ENCODE measurements at regions not wholly inside any gene's neighbourhood (a gene's known extent, or its start where the extent isn't known, plus 50 kb on each side); places are given as distances from the start of the nearest gene placed in this dataset.

- Histone ChIP-seq H3K27me3 (replicated peaks; ENCODE audit: insufficient read depth) (no peaks in the 10 kb centered on the region), H3K27ac (no peak overlapping the region), H3K4me3 (no peak overlapping the region), H3K9me3 (no peaks in the 10 kb centered on the region), H3K4me1 (ENCODE audit: control insufficient read depth in 1 of 2, low read depth in 2 of 2) (no peaks in the 10 kb centered on the region), H3K36me3 (no peaks in the 10 kb centered on the region)
- TF ChIP-seq, protein P1, sequence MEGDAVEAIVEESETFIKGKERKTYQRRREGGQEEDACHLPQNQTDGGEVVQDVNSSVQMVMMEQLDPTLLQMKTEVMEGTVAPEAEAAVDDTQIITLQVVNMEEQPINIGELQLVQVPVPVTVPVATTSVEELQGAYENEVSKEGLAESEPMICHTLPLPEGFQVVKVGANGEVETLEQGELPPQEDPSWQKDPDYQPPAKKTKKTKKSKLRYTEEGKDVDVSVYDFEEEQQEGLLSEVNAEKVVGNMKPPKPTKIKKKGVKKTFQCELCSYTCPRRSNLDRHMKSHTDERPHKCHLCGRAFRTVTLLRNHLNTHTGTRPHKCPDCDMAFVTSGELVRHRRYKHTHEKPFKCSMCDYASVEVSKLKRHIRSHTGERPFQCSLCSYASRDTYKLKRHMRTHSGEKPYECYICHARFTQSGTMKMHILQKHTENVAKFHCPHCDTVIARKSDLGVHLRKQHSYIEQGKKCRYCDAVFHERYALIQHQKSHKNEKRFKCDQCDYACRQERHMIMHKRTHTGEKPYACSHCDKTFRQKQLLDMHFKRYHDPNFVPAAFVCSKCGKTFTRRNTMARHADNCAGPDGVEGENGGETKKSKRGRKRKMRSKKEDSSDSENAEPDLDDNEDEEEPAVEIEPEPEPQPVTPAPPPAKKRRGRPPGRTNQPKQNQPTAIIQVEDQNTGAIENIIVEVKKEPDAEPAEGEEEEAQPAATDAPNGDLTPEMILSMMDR (IDR thresholded peaks at IDR 0.05), result peak; percentile 12
- ATAC-seq (ENCODE audit: insufficient number of reproducible peaks, low FRiP score, low read depth) (no peak), DNase-seq (ENCODE audit: low spot score) (no peak)
Measured at GRCh38 chr9:88722753-88723152, 187.8 kb downstream of the NXNL2 start.

GRCh38 chr9:88723751-88724150 is 188.8 kb downstream of the NXNL2 start:
- Histone ChIP-seq H3K36me3 (no peaks in the 10 kb centered on the region), H3K27me3 (replicated peaks; ENCODE audit: insufficient read depth) (no peaks in the 10 kb centered on the region), H3K4me3 (no peak overlapping the region), H3K4me1 (ENCODE audit: control insufficient read depth in 1 of 2, low read depth in 2 of 2) (no peaks in the 10 kb centered on the region), H3K27ac (no peak overlapping the region), H3K9me3 (no peaks in the 10 kb centered on the region)
- ATAC-seq (ENCODE audit: insufficient number of reproducible peaks, low FRiP score, low read depth), result no peak
- TF ChIP-seq, protein P1 (IDR thresholded peaks at IDR 0.05), result no peak
- no peak for DNase-seq (ENCODE audit: low spot score)

GRCh38 chr9:88724331-88724730 is 189.4 kb downstream of the NXNL2 start:
- no peak for ATAC-seq (ENCODE audit: insufficient number of reproducible peaks, low FRiP score, low read depth)
- TF ChIP-seq, protein P1 (IDR thresholded peaks at IDR 0.05), result no peak
- no peak overlapping the region for H3K4me3 ChIP-seq
- H3K36me3 ChIP-seq, result no peaks in the 10 kb centered on the region
- no peaks in the 10 kb centered on the region for H3K4me1 ChIP-seq (ENCODE audit: control insufficient read depth in 1 of 2, low read depth in 2 of 2)
- H3K27me3 ChIP-seq (replicated peaks; ENCODE audit: insufficient read depth), result no peaks in the 10 kb centered on the region
- H3K9me3 ChIP-seq, result no peaks in the 10 kb centered on the region
- H3K27ac ChIP-seq, result no peak overlapping the region
- no peak for DNase-seq (ENCODE audit: low spot score)

- ATAC-seq (ENCODE audit: insufficient number of reproducible peaks, low FRiP score, low read depth), result no peak
Measured at GRCh38 chr9:88725300-88726019, 190.5 kb downstream of the NXNL2 start.

GRCh38 chr9:88726803-88727202 is 191.8 kb downstream of the NXNL2 start:
- Histone ChIP-seq H3K36me3 (no peaks in the 10 kb centered on the region), H3K4me1 (ENCODE audit: control insufficient read depth in 1 of 2, low read depth in 2 of 2) (peaks cover 4 to 7% of the 10 kb centered on the region in 2 donors), H3K9me3 (no peaks in the 10 kb centered on the region), H3K4me3 (no peak overlapping the region), H3K27me3 (replicated peaks; ENCODE audit: insufficient read depth) (no peaks in the 10 kb centered on the region), H3K27ac (no peak overlapping the region)
- DNase-seq (ENCODE audit: low spot score), result no peak
- TF ChIP-seq, protein P1 (IDR thresholded peaks at IDR 0.05), result no peak
- ATAC-seq (ENCODE audit: insufficient number of reproducible peaks, low FRiP score, low read depth), result no peak

More at GRCh38 chr9:88725300-88726019, 190.5 kb downstream of the NXNL2 start:
- no peak overlapping the region for H3K27ac ChIP-seq
- H3K9me3 ChIP-seq, result no peaks in the 10 kb centered on the region
- H3K4me1 ChIP-seq (ENCODE audit: control insufficient read depth in 1 of 2, low read depth in 2 of 2), result no peaks in the 10 kb centered on the region
- H3K4me3 ChIP-seq, result no peak overlapping the region
- TF ChIP-seq, protein P1 (IDR thresholded peaks at IDR 0.05), result no peak
- DNase-seq (ENCODE audit: low spot score), result no peak
- H3K27me3 ChIP-seq (replicated peaks; ENCODE audit: insufficient read depth), result no peaks in the 10 kb centered on the region
- no peaks in the 10 kb centered on the region for H3K36me3 ChIP-seq

Data from thoracic aorta (tissue), 2 donors.